GM19328 (cell line): ENCODE measurements at regions not wholly inside any gene's neighbourhood (a gene's known extent, or its start where the extent isn't known, plus 50 kb on each side); places are given as distances from the start of the nearest gene placed in this dataset.
"Not testable (repeated sequence)": the region's sequence is repeated elsewhere in the genome, so short reads cannot be mapped to it uniquely, and the experiment has no call there.

Experiments
- ATAC-seq: cut with Tn5 transposase; IDR thresholded peaks from one replicate; pipeline ENCODE4 v1.9.1; 2021; ENCODE audit warnings: mild to moderate bottlenecking, moderate library complexity; ENCODE audit not compliant: unreplicated experiment

DNA sequence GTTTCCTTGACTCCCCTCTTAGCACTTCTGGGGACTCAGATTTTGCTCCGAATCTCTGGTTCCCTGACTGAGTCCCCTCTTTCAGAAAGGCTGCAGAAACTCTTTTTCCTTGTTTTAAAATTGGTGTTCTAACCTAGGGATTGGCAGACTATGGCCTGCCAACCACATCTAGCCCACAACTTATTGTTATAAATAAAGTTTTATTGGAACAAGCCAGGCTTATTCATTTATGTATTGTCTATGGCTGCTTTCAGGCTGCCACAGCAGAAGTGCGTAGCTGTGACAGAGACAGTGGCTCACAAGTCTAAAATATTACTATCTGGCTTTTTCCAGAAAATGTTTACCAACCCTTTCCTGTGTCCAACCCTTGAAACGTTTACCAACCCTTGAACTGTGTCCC lies 81.7 kb downstream of the IER5 start:
- ATAC-seq, result no peak

DNA sequence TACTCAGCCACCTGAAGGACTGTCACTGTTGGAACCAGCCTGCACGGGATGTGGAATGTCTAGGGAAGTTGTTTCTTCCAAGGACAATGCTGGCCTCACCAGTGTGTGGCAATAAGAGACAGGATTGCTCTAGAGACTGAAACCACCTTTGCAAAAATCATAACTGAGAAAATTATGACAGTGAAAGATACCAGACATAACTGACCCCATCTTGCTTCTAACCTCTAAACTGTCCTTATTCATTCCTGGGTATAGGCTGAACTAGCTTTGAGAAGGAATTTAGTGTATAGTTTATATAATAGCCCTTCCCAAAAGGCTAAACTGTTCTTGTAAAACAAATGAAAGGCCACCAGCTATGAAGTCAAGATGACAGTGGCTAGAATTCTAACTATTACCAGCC lies 83.6 kb downstream of the IER5 start:
- no peak for ATAC-seq

DNA sequence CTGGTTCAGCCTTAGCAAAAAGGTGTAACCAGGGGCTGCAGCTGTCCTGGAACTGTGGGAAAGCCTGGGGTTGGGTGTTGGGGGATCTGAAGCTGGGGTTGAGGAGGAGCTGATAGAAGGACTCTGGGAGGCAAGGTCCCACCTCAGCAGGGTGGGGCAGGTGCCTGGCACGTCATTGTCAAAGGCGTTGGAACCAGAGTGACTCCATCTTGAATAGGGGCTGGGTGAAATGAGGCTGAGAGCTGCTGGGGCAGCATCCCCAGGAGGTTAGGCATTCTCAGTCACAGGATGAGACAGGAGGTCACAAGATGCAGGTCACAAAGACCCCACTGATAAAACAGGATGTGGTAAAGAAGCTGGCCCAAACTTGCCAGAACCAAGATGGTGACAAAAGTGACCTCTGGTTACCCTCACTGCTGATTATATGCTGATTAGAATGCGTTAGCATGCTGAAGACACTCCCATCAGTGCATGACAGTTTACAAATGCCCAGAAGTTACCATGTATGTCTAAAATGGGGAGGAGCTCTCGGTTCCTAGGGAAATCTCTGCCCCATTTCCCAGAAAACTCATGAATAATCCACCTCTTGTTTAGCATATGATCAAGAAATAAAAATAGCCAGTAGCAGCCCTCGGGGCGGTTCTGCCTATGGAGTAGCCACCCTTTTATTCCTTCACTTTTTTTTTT lies 85.4 kb downstream of the IER5 start:
- ATAC-seq, result no peak

DNA sequence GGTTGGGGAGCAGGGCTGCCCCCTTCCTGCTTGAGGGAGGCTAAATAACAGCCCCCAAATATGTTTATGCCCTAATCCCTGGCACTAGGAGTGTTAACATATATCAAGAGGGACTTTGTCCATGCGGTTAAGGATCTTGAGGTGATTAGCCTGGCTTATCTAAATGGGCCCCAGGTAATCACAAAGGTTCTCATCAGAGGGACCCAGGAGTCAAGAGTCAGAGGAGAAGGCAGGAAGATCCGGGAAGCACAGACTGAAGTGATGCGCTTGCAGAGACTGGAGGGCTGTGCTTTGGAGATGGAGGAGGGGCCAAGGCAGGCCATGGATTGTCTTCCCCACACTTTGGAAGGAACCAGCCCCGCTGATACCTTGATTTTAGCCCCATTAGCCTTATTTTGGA lies 86.4 kb downstream of the IER5 start:
- no peak for ATAC-seq

DNA sequence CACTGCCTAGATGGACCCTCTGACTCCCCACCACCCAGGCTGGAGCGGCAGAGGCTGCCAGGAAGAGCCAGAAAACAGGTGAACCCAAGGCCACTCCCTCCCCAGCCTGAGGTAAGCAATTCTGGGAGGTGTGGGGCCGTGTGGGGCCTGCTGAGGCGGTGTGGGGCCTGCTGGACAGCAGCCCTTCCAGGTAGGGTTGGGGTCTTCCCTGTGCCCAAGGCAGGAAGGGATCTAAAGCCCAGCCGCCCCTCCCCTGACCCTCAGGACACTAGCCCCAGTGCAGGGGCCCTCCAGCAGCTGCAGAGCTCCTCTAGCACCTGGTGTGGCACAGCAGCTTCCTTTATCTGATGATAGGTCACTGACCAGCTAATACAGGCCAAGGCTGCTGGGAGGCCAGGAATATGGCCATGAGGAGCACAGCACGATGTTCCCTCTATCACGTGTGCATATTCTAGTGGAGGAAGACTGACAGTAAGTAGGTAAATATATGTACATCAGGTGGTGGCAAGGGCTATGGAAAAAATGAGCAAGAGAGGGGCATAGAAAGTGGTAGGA lies 86.9 kb downstream of the IER5 start:
- ATAC-seq, result no peak

DNA sequence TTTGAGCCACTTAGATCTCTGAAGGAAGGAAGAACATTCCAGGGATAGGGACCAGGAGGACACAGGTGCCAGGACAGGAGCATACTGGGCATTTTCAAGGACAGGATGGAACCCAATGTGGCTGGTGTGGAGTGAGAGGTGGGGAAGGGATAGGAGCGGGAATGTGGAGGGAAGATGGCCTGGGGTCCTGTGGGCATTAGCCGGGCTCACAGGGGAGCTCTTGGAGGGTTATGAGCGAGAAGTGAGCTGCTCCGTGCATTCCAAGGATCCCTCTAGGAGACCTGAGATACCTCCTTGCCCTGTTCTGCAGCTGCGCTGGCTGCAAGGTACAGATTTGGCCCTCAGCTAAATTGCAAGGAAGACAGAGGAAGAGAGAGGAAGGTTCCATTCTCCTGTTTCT lies 87.5 kb downstream of the IER5 start:
- ATAC-seq, result no peak

DNA sequence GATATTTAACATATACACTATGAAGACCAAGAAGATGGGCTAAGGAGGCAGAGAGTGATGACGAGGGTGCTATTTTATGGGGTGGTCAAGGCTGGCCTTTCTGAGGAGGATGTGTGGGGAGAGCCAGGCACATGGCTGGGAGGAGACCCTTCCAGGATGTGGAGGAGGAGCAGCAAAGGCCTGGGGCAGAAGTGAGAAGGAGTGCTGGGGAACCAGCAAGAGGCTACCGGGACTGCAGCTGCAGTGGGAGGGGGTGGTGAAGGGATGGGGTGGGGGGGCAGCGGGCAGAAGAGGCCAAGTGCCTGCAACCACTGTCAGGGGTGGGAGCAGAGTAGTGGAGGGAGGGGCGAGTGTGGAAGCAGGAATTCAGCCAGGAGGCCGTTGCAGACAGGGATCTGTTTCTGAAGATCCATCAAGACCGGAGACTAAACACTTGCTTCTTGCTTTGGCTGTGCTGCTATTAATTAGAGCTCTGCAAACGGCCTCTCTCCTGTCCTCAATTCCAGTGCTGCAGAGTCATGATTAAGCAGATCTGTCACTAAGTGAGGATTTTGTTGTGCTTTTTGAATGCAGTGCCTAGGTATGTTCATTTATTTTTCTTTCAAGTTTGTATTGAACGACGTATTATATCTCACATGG lies 89.9 kb downstream of the IER5 start:
- ATAC-seq, result no peak

DNA sequence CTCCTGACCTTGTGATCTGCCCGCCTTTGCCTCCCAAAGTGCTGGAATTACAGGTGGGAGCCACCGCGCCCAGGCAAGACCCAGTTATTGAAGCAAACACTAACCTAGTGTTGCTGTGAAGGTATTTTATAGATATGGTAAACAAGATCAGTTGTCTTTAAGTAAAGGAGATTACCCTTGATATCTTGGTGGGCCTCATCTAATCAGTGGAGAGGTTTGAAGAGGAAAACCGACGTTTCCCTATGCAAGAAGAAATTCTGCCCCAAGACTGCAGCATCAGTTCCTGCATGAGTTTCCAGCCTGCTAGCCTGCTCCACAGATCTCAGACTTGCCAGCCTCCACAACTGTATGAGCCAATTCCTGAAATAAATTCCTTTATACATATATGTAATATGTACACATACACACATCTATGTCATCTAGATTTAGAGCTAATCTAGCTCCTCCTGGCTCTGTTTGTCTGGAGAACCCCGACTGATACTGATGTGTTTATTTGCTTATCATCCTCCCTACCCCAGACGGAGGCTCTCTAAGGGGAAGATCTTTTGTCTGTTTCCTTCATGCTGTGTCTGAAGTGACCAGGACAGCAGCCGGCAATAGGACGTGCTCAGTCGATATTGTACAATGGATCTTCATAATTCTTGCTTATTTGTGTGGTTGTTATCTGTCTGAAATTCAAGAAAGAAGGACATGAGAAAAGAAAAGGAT lies 90.9 kb downstream of the IER5 start:
- ATAC-seq, result no peak

DNA sequence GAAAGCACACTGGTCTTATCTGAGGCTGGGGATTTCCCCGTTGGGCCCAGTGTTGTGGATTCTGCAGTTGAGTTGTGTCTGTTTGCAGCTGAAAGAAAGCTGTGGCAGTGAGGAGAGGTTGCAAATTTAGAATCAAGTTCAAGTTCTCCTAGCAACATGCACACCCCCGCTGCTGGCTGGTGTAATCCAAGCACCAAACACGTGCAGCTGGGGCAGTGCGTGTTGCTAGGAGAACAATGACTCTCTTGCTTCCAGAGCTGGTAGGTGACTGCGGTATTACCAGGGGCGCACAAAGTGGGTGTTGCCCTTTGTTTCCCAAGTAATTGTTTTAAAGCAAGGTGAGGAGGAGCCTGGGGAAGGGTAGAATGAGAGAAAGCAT lies 91.5 kb downstream of the IER5 start:
- ATAC-seq, result no peak

DNA sequence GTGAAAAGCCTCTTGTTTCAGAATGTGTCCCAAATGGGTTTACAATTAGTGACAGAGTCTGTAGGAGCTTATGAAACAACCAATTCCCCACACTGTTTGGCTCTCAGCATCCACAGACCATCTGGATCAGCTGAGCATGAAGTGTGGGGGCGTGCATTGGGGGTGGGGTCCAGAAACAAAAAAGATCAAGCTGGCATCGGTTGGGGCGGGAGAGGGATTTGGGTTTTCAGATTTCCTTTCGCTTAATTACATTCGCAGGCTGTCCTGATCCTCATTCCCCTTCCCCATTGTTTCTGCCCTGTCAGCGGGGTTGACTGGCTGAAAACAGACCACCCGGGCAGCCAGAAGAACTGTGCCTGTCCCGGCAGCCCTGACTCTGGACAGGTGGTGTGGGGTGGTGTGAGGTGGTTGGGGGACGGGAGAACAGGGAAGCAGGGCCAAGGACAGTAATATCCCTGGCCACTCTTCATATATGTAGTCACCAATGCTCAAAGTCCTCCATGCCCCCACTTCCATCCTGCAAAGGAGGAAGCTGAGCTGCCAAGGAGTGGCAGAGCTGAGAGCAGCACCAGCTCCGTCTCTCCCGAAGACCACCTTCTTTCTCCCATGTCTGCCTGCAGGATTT lies 92.0 kb downstream of the IER5 start:
- no peak for ATAC-seq

DNA sequence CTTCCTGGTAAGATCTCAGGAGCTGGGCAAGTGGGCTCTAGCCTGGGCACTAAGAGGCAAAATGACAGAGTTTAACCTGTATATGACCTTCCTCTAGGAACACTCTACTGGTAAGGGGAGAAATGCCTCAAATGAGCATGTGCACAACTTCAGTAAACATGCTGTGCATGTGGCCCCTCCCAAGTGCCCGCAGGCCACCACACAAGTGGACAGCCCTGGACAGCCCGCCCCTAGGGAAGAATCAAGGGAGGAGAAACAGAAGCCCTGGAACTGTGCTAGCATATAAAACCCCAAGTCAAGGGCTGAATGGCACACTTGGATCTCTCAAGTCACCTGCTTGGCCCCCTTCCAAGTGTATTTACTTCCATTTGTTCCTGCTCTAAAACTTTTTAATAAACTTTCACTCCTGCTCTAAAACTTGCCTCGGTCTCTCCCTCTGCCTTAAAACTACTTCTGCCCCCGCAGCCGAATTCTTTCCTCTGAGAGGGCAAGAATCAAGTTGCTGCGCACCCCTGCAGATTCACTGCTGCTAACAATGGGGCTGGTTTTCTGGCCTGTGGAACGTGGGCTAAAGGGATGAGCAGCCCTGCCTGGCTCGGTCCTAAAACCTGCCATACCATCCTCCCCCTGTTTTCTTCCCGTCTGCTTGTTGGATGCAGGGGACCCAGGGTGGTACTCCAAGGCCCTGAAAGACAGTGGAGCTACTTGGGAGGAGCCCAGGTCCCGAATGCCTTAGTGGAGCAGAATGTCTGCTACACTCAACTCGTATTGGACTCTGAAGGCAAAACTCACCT lies 93.5 kb downstream of the IER5 start:
- no peak for ATAC-seq

DNA sequence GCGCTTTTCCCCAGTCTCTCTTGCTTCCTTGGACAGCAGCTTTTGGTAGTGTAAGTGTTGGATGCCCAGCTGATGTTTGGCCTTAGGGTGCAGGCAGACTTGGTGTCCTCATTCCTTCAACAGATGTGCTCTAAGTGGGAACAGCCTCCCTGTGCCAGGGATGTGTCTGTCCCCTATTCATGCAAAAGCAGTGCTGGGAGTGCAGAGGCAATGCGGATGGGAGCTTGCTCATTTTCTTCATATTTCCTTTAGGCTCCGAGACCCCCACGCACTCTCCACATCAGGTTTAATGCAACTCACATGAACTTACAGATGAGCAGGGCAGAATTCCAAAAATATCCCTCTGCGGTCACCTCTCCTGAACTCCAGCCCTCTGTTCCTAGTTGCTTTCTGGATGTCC lies 96.1 kb downstream of the IER5 start:
- no peak for ATAC-seq

DNA sequence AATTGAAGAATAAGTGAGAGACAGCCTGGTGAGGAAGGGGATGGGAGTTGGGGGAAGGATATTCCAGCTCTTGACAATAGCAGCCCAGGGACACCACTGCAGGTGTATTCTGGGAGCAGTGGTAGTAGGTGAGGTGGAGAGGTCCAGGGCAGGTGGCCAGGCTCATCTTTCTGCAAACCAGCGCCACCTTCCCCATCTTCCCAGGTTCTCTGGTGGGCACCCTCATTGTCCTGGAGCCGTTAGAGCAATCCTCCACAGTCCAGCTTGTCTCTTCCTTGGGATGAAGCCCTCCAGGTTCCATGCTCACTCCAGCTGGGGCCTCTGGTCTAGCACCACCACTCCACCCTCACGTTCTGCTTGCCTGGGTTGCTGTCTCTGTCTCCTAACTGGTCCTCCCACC lies 97.0 kb downstream of the IER5 start:
- no peak for ATAC-seq

DNA sequence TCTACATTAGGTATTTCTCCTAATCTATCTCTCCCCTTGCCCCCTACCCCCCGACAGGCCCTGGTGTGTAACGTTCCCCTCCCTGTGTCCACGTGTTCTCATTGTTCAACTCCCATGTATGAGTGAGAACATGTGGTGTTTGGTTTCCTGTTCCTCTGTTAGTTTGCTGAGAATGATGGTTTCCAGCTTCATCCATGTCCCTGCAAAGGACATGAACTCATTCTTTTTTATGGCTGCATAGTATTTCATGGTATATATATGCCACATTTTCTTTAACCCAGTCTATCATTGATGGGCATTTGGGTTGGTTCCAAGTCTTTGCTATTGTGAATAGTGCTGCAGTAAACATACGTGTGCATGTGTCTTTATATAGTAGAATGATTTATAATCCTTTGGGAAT lies 97.6 kb downstream of the IER5 start:
- not testable (repeated sequence) for ATAC-seq

DNA sequence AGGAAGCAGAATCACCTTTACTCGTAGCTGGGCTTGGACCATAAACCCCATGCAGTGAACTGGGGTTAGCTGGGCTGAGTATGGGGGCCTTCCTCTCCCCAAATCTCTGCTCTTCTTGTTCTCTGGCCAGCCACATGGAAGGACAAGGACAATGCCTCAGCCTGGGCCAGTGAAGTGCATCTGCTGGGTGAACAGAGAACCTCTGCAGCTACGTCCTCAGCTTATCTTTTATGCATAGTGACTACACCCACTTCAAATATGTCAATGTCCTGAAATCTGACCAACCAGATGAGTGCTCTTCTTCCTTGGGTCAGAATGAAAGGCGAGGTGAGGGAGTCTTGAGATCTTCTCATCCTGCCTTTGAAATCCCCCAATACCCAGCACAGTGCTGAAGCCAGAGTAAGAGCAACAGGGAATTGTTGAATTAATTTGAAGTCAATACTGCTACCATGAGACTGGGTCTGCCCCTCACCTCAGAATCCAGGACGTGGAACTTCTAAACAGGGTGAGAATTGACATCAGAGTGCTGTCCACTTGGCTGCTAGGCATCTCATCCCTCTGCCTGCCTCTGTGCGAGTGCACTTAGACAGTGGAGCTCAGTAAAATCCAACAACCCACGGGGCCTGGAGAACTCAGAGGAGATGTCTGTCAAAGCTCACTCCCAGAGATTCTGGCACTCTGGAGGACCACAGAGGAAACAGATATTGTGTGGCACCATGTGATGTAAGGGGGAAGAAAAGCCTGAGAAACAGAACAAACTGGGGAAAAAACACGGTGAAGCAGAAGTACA lies 99.0 kb downstream of the IER5 start:
- ATAC-seq, result no peak

DNA sequence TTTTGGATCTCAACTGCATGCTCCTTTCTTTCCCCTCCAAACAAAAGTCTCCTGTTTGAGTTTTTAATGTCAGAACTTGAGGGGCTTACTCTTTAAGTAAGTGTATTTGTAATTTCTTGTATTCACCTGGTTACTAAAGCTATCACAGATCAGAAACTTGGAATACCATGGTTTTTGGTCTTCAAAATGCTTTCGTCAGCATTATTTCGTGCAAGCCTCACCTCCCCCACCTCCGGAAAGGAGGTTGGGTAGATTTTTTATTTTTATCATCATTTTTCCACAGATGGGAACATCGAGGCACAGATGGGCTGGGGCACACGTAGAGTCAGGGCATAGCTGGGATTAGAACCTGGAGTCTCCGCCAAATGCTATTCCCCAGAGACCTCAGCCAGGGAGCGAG lies 100.7 kb downstream of the IER5 start:
- no peak for ATAC-seq

DNA sequence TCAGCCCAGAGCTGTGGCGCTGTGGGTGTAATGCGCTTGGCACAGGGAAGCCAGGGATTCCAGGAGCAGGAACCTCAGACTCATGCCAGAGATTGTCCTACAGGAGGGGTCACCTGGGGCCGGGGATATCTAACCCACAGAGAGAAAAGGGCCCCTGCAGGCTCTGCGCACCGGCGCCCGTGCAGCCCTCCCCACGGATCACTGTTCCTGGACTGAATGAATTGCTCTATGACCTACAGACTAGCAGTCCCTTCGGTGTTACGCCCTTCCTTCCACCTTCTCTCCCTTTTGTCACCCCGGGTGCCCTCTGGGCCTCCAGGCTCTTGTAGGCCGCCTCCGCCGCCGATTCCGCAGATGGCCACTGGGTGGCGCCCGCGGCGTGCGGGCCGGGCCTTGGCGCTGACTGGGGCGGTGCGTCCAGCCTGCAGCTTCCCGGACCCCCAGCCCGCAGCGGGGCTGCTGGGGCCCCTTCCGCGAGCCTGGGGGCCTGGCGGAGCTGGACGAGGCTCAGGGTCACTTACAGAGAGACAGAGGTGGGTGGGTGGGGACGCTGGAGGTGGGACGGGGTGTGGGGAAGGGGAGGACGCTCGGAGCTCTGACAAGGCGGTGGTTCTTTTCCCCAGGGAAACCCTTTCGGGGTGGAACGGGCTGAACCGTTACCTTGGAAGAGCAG lies 101.3 kb downstream of the IER5 start:
- no peak for ATAC-seq

DNA sequence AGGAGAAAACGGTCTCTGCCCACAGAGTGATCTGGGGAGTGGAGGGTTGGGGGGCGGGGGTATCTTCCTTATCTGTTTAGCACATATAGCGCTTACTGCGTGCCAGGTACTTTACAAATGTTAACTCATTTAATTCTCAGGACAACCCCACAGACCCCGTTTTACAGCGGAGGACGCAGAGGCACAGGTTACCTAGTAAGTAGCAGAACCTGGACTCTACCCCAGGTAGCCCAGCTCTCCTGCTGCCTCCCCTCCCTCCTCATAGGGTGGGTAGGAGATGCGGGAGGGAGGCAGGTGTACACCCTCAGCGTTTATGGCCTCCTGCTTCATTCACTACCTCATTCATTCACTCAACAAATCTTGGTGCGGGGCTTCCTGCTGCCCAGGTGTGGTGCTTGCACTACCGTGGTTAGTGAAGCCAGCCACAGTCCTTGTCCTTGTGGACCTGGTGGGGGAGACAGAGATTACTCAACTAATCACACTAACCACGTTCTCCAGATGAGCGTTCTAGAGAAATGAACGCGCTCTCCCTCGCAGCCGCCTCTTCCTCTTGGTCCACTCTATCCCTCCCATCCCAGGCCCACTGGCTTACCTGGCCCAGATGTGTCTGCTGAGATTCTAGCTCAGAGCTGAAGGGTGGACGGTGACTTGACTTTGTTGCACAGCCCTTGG lies 102.0 kb downstream of the IER5 start:
- ATAC-seq, result no peak

DNA sequence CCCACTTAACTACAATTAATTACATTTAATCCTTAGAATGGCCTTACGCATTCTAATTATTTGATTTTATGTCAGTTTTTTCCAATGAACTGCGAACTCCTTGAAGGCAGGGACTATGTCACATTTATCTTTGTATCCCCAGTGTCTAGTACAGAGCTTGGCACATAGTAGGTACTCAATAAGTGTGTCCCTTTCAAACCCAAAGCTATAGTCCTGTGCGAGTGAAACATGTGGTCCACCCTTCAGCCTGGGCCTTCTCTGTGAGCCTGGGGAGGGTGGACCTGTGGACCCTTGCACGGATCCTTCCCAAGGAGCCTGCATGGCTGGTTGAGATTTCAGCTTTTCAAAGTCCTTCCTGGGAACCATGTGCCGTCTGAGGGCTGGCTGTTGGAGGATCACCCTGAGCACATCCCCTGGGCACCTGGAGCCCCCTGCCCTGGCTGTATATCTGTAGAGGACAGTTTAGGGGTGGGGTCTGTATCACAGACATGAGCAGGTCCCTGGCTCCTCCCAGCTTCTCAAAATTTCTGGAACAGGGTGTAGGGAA lies 103.1 kb downstream of the IER5 start:
- no peak for ATAC-seq
